ENCODE measurements at regions not wholly inside any gene's neighbourhood (a gene's known extent, or its start where the extent isn't known, plus 50 kb on each side); places are given as distances from the start of the nearest gene placed in this dataset.

DNA sequence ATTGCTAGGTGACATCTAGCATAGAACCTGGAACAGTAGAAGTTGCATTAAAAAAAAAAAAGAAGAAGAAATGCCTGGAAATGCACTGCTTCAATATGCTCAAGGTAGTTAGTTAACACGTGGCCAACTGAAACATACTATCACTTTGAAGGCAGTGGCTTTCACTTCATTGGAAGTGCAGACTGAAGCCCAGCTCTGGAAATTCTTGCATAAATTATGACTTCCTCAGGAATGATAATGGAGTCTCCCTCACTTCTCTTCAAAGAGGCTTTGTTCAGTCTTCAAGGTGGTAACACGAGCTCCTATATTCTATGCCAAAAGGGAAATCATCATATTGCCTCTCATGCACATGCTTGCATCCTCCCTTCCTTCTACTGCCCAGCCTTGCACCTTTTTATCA, 715.9 kb upstream of the API5 start:
- no peak for DNase-seq (ENCODE audit: low spot score)

DNA sequence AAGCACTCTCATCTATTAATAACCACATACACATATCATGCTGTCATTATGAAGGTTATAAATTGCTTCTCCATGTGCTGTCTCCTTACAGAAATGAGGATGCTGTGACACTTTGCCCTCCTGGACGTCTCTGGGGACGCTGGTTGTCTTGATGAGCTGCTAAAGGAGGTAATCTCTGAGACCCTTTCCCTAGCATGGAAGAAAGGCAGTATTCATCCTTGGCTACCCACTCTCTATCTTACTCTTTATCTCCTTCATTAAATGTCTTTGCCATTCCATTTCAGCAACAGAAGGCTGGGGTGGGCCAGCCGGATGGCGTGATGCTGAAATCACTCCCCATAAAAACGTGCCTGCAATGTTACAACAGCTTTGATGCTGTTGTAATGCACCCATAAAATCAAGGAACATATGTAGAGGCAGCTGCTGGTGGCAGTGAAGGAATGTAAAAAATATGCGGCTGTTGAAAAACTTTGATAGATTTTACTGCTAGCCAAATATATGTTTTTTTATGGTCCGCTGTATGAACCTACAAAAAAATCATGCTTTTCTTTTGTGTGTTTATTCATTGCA, 715.1 kb upstream of the API5 start:
- no peak for DNase-seq (ENCODE audit: low spot score)

GRCh38 chr11:42598341-42598740, 713.5 kb upstream of the API5 start:
- DNase-seq (ENCODE audit: low spot score): no peak

- DNase-seq (ENCODE audit: low spot score): no peak
Measured at GRCh38 chr11:42620796-42621195, 691.0 kb upstream of the API5 start.

DNA sequence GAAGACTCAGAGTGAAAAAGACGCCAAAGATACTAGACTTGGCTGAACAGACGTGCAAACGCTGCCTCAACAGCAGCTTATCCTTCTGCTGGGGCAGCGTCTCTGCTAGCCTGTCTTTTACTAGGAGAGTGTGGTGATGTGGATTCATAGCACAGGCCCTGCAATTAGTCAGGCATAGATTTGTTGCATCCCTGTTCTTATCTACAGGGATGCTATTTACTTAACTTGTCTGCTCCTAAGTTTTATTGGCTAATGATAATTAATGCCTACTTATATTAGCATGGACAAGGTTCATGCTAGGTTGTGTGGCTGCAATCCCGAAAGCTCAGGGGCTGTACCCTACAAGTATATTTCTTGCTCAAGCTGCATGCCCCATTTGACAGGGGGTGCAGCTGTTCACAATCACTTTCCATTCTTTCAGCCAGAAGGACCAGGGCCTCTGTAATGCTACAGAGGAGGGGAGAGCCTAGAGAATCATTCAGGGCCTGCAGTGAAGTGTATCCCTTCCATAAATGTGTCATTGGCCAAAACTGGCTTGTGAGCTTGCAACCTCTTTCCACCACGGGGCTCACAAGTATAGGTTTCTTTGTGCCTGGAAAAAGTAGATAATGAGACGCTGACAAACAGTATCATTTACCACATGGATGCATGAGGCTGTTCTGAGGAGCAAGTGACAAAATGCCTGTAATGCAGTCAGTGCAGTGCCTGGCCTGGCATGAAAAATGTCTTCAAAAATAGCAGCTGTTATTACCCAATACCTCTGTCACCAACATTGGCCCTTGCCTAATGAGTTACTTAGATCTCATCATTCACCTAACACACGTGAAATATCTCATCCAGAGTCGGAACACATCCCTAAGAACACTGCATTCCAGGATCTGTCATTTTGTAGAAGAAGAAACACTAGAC, 685.8 kb upstream of the API5 start:
- DNase-seq (ENCODE audit: low spot score): no peak

DNA sequence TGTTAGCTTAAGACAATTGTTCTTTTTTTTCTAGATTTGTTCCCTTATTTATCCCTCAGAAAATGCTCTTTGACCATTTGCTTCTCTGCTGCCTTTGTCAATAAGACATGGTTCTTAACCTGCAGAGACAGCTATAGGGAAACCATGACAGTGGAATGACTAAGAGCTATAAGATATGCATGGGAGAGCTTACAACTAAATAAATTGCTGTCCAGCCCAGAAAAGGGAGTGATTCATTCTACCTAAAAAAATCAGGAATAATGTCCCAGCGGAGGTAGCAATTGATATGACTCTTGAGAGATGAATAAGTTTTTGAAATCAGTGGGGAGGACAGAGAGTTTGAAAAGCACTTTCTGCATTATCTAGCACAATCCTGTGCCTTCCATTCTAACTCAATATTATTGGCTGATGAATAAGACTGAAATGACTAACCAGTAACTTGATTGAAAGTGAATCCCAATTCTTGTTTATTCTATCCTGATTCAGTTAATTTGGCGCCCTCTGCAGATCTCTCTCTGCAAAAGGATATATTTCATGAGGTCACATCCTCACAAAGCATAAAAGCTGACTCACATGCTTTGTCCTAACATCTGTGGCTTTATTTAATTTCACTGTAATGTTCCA, 680.5 kb upstream of the API5 start:
- no peak for DNase-seq (ENCODE audit: low spot score)

DNA sequence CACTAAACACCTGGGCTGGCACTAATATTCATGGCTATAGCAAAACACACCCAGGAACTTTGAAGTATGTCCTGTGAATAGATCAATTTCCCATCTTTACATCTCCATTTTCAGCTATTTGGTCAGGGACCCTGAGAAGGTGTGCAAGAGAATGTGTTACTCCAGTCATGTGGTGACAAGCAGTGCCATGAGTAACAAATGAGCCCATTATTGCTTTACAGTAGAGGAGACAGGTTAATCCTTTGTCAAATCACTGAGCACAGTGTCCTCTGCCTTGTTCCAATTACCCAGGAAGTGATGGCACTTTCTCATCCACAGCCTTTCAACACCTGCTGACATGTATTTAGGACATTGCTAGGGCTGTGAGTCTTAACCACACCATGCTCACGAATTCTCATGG, 664.8 kb upstream of the API5 start:
- DNase-seq (ENCODE audit: low spot score): no peak

DNA sequence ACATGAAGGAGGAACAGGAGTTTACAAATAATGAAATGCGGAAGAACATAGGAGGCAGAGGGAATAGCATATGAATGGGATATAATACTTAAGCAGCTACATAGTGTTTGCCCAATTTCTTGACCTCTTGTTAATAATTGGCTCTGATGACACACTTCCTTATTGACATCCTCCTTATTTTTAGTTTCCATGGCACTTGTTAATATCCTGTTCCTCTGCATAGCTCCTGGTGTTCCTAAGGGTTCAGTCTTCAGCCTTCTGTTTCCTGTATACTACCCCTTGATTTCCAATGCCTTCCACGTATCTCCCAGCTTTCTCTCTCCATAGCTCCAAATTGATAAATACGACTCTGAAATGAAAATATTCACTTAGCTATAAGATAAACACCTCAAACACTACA, 663.8 kb upstream of the API5 start:
- DNase-seq (ENCODE audit: low spot score): no peak

DNA sequence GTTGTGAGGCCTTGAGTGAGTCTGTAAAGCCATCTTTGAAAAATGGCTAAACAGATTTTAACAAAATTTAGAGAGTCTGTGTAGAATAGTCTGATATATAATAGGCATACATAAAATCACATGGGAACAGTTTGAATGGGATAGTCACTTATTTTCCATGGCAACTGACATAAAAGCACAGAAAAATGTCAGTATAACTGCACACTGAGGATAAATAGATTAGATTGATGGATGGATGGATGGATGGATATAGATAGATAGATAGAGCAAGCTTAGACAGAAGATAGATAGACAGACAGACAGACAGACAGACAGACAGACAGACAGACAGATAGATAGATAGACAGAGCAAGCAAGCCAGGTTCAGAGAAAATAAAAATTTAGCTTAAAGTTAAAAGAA, 660.2 kb upstream of the API5 start:
- DNase-seq (ENCODE audit: low spot score): no peak

GRCh38 chr11:42657169-42657568, 654.6 kb upstream of the API5 start:
- no peak for DNase-seq (ENCODE audit: low spot score)

- DNase-seq (ENCODE audit: low spot score): no peak
Measured at GRCh38 chr11:42661942-42662341, 649.9 kb upstream of the API5 start.

DNA sequence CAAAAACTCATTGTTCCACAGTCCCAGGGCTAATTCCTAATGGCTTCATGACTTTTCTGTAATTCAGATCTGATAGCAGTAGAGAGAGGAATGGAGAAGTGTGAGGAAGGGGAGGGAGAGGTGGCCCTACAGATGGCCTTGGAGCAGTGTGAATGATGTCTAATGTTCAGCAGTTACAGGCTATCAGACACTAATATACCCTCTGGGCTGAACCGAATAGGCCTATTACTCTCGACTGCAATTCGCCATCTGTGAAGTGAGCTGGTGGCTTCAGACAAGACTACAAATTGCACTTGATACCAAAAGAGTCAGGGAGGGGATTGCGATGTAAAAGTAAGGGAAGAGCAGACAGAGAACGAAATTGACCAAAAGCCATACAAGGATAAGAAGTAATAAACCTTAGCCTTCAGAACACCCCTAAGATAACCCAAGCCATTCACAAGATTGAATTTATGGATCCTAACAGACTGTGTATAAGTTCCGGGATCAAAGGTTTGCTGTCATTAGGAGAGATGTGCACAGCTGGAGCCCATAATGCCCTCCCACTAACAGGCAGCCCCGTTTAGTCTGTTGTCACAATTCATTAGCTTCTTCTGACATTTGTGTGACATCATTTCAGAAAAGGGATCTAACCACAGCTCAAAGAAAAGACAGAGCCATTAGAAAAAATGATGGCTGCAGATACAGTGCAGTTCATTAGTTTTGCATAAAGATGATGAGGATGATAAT, 642.4 kb upstream of the API5 start:
- DNase-seq (ENCODE audit: low spot score): no peak

GRCh38 chr11:42674436-42674835, 637.4 kb upstream of the API5 start:
- no peak for DNase-seq (ENCODE audit: low spot score)

- no peak for DNase-seq (ENCODE audit: low spot score)
Measured at GRCh38 chr11:42707541-42707940, 604.3 kb upstream of the API5 start.

GRCh38 chr11:42709216-42709615, 602.6 kb upstream of the API5 start:
- DNase-seq (ENCODE audit: low spot score): no peak

DNA sequence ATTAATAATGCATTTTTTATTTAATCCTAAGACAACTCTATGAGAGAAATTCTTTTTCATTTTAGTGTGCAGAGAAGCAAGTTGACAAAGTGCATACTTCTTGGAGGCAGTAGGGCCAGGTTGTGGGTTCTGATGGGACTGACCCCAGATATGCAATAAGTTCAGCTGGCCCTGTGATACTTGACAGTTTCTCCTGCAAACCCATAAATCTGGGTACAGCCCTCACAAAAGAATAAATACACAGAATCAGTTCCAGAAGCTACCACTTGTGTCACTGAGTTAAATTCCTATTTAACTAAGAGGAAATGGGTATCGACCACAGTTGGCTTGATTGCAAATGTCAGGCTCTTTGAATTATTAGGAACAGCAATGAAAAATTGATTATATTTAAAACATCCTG, 598.5 kb upstream of the API5 start:
- no peak for DNase-seq (ENCODE audit: low spot score)

- DNase-seq (ENCODE audit: low spot score): no peak
Measured at GRCh38 chr11:42713753-42714152, 598.0 kb upstream of the API5 start.

DNA sequence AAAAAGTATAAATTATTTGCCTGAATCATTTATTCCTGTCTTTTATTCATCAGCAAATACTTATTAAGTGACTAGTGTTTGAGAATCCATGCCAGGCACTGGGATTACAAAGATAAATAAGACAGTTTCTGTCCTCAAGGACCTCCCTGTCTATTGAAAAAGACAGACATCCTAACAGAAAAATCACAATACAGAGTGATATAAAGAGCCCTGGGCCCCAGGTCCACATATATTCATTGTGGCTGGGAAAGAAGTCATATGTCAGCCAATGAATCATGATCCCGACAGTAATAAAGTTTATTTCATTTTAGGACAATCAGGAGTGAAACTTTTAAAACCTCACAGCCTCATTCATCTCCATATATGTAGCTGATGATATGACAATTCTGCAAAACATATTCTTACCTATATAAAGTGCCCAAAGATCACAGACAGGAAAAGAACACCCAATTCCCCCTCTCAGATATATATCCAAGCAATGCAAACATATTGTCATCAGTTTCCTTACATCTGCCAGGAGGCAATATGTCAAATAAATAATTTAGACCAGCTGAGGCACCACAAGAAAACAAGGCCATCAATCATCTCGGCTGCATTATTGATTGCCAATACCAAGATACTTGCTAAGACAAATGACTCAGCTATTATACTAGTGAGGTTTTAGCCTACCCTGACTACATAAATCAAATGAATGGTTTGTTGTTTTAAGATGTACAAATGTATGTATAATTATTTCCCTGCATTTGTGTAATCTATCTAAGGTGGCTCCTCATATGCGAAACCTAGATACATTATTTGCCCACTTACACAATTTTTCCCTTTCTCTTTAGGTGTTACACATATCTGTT, 590.9 kb upstream of the API5 start:
- no peak for DNase-seq (ENCODE audit: low spot score)

DNA sequence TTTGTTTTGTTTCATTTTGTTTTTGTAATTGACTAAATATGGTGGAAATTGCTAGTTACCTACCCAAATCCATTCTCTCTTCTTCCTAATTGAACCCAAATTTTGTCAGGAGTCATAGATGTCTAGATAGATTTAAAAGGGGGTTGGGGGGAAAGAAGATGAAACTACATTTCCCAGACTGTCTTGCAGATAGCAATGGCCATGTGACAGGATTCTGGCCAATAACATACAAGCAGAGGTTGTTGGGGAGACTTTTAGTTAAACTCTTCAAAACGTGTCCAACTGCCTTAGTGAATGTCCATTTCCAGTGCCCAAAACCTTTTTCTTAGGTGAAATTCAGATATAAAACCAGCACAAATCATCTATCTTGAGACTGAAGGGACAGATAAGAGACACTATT, 583.9 kb upstream of the API5 start:
- DNase-seq (ENCODE audit: low spot score): no peak

- no peak for DNase-seq (ENCODE audit: low spot score)
Measured at GRCh38 chr11:42762348-42762747, 549.4 kb upstream of the API5 start.

GRCh38 chr11:42764936-42765335, 546.9 kb upstream of the API5 start:
- DNase-seq (ENCODE audit: low spot score): no peak

GRCh38 chr11:42768576-42768975, 543.2 kb upstream of the API5 start:
- no peak for DNase-seq (ENCODE audit: low spot score)
